Calu3 (cell line): ENCODE measurements at regions not wholly inside any gene's neighbourhood (a gene's known extent, or its start where the extent isn't known, plus 50 kb on each side); places are given as distances from the start of the nearest gene placed in this dataset.

Experiments
- BruUV-seq: library from RNA; stranded (reverse); fragments of 400-500 nt; replicated peaks from 2 replicates; lab custom pipeline; 2021; lab: Mats Ljungman, UMichigan
- CTCF ChIA-PET: fragments of 300-600 bp; sonication (Branson Sonifier 250); formaldehyde crosslinking; loops from one replicate; lab custom pipeline; 2022; ENCODE audit warnings: antibody characterized with exemption; lab: Charles Lee
- DNase-seq: peaks from one replicate; pipeline ENCODE4 v3.0.0; 2022
- H3K27ac Mint-ChIP-seq: one replicate; pipeline ENCODE4 v1.8.0; 2022; ENCODE audit warnings: mixed read lengths; ENCODE audit not compliant: unreplicated experiment
- H3K27me3 Mint-ChIP-seq: one replicate; pipeline ENCODE4 v1.8.0; 2022; ENCODE audit warnings: mixed read lengths; ENCODE audit not compliant: unreplicated experiment
- H3K36me3 Mint-ChIP-seq: one replicate; pipeline ENCODE4 v1.8.0; 2022; ENCODE audit warnings: mild to moderate bottlenecking, moderate library complexity, mixed read lengths; ENCODE audit not compliant: insufficient read depth, unreplicated experiment
- H3K4me1 Mint-ChIP-seq: one replicate; pipeline ENCODE4 v1.8.0; 2022; ENCODE audit warnings: mild to moderate bottlenecking, low read depth, mixed read lengths; ENCODE audit not compliant: unreplicated experiment
- H3K4me3 Mint-ChIP-seq: one replicate; pipeline ENCODE4 v1.8.0; 2022; ENCODE audit warnings: mild to moderate bottlenecking, low read depth, moderate library complexity, mixed read lengths; ENCODE audit not compliant: unreplicated experiment
- H3K9me3 Mint-ChIP-seq: one replicate; pipeline ENCODE4 v1.8.0; 2022; ENCODE audit warnings: low read depth, mixed read lengths; ENCODE audit not compliant: unreplicated experiment
- intact Hi-C: fragments of 100-400 bp; cut with micrococcal nuclease; formaldehyde crosslinking; loops from one replicate; pipeline ENCODE4 v1.10.0; 2022; ENCODE audit not compliant: unreplicated experiment
- TF ChIP-seq, protein P1 (sequence below): fragments of 200-600 bp; IDR thresholded peaks from one replicate; pipeline ENCODE4 v1.8.0; 2022; ENCODE audit warnings: antibody characterized with exemption; ENCODE audit not compliant: unreplicated experiment

DNA sequence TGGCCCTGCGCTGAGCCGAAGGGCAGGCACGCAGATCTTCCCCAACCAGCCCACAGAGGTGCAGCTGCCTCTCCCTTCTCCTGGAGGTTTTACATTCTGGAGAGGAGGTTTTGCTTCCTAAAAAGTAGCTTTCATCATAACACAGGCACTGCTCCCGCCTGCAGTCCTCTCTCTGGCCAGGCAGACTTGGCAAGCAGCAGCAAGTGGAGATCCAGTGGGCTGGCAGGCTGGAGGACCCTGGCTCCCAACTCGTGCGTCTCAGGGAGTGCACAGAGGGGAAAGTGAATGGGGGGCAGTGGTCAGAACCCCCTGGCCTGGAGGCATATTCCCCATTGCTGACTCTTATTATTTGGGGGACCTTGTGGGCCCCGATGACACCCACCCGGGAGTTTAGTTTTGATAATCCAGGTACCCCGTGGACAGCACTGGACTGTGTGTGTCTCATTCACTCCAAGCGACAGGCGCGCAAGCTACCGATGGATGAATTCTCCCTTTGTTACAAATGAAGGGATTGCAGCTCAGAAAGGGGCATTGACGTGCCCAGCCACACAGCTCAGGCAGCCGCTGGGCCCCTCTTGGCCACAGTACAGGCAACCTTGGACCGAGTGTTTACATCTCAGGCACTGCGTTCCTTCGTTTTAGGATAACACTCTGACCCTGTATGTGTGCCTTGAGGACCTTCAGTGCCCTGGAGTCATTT is 1223.9 kb downstream of the BRD1 start:
- no peak overlapping the region for H3K4me3 Mint-ChIP-seq
- peaks cover 3% of the 10 kb centered on the region for H3K36me3 Mint-ChIP-seq
- peaks cover 16% of the 10 kb centered on the region for H3K9me3 Mint-ChIP-seq
- no peak overlapping the region for H3K27ac Mint-ChIP-seq
- BruUV-seq, result no TSS peak
- no peak for DNase-seq
- H3K27me3 Mint-ChIP-seq, result no peaks in the 10 kb centered on the region
- H3K4me1 Mint-ChIP-seq, result no peaks in the 10 kb centered on the region
- TF ChIP-seq, protein P1, sequence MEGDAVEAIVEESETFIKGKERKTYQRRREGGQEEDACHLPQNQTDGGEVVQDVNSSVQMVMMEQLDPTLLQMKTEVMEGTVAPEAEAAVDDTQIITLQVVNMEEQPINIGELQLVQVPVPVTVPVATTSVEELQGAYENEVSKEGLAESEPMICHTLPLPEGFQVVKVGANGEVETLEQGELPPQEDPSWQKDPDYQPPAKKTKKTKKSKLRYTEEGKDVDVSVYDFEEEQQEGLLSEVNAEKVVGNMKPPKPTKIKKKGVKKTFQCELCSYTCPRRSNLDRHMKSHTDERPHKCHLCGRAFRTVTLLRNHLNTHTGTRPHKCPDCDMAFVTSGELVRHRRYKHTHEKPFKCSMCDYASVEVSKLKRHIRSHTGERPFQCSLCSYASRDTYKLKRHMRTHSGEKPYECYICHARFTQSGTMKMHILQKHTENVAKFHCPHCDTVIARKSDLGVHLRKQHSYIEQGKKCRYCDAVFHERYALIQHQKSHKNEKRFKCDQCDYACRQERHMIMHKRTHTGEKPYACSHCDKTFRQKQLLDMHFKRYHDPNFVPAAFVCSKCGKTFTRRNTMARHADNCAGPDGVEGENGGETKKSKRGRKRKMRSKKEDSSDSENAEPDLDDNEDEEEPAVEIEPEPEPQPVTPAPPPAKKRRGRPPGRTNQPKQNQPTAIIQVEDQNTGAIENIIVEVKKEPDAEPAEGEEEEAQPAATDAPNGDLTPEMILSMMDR, result no peak
- intact Hi-C loops, result no loop called here
- CTCF ChIA-PET, result no interaction called here

DNA sequence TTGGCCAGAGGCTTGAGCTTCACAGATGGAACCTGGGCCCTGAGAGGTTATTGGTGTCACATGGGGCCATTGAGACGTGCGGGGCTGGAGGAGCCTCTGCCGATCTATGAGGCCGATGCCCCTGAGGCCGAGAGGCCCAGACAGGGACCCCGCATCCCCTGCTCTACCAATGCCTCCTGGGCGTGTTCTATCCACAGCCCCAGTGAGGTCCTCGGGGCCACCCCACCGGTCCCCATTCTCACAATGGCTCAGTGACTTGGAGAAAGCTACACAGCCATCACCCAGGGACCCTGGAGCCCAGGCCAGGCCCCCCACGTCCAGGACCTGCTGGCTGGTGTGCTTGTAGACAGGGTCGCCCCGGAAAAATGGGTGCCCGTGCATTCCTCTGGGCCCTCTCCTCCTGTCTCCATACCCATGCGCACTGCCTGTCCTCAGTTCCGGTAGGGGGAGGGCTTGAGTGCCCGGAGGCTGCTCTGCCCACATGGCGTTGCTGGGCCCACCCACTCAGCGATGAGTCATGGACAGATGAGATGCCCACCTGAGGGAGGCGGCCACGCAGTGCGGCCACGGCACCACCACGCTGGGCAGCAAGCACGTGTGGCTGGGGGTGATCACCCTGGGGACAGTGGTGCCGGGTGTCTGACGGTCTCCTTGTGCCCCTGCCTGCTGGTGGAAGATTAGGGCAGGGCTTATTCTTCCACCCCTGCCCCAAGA is 1224.7 kb downstream of the BRD1 start:
- intact Hi-C loops, result no loop called here
- peaks cover 3% of the 10 kb centered on the region for H3K36me3 Mint-ChIP-seq
- H3K27ac Mint-ChIP-seq, result no peak overlapping the region
- no peaks in the 10 kb centered on the region for H3K4me1 Mint-ChIP-seq
- CTCF ChIA-PET, result no interaction called here
- no peaks in the 10 kb centered on the region for H3K27me3 Mint-ChIP-seq
- H3K9me3 Mint-ChIP-seq, result peaks cover 11% of the 10 kb centered on the region
- no TSS peak for BruUV-seq
- no peak overlapping the region for H3K4me3 Mint-ChIP-seq
- no peak for DNase-seq
- TF ChIP-seq, protein P1, result no peak

DNA sequence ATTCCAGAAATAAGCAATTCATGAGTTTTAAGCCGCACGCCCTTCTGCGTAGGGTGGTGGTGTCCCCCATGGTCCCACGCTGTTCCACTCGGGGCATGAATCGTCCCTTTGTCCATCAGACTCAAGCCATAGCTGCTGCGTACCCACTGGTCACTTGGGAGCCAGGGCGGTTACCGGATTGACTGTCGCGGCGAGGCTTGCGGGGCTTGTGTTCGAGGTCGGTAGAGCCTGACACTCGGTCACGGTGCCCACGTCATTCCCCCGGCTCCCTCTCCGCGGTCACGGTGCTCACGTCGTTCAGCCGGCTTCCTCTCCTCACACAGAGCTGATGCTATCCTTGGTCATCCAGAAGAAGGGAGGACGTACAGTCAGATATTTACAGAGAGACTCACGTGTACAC is 1227.0 kb downstream of the BRD1 start:
- H3K9me3 Mint-ChIP-seq, result peaks cover 13% of the 10 kb centered on the region
- no peak overlapping the region for H3K4me3 Mint-ChIP-seq
- TF ChIP-seq, protein P1, result no peak
- BruUV-seq, result no TSS peak
- CTCF ChIA-PET, result no interaction called here
- H3K4me1 Mint-ChIP-seq, result no peaks in the 10 kb centered on the region
- H3K27me3 Mint-ChIP-seq, result no peaks in the 10 kb centered on the region
- H3K27ac Mint-ChIP-seq, result no peak overlapping the region
- H3K36me3 Mint-ChIP-seq, result peaks cover 3% of the 10 kb centered on the region
- intact Hi-C loops, result no loop called here
- DNase-seq, result no peak

DNA sequence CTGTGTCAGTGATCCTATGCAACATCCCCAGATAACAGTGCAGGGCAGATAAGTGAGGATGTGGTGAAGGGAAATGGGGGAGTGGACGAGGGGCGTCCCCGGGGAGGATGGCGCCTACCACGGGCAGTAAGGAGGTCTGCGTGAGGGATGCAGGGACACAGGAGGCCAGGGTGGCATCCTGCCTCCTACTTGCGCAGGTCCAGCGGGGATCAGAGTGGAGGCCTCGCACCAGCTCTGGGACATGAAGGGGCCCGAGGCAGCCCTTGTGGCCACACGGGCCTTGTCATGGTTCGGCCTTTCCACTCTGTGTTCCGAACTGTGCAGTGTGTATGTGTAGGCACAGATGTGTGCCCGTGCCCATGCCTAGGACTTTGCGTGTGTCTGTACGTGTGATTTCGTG is 1227.5 kb downstream of the BRD1 start:
- intact Hi-C loops, result no loop called here
- H3K27me3 Mint-ChIP-seq, result no peaks in the 10 kb centered on the region
- H3K4me1 Mint-ChIP-seq, result no peaks in the 10 kb centered on the region
- no peak for DNase-seq
- H3K9me3 Mint-ChIP-seq, result peaks cover 13% of the 10 kb centered on the region
- TF ChIP-seq, protein P1, result no peak
- no peak overlapping the region for H3K27ac Mint-ChIP-seq
- CTCF ChIA-PET, result no interaction called here
- H3K4me3 Mint-ChIP-seq, result no peak overlapping the region
- H3K36me3 Mint-ChIP-seq, result peaks cover 1% of the 10 kb centered on the region
- BruUV-seq, result no TSS peak
